ENCODE measurements at regions not wholly inside any gene's neighbourhood (a gene's known extent, or its start where the extent isn't known, plus 50 kb on each side); places are given as distances from the start of the nearest gene placed in this dataset.

- no peak for TF ChIP-seq CTCF (IDR thresholded peaks at IDR 0.05)
- TF ChIP-seq EZH2 (IDR thresholded peaks at IDR 0.05; ENCODE audit: borderline replicate concordance, insufficient read depth, low read depth, low read length, poor library complexity, severe bottlenecking), result no peak
Measured at GRCh38 chr15:80308002-80308401, 56.0 kb upstream of the CTXND1 start.
